Right lobe of liver (tissue), 6 donors: ENCODE measurements at regions not wholly inside any gene's neighbourhood (a gene's known extent, or its start where the extent isn't known, plus 50 kb on each side); places are given as distances from the start of the nearest gene placed in this dataset.

Experiments
- ATAC-seq, 4 donors: fragments of 200-7000 bp; cut with Tn5 transposase; one replicate each; pipeline ENCODE4 v1.9.1; 2020; ENCODE audit warnings: mild to moderate bottlenecking in 4 of 4, moderate library complexity in 4 of 4
- DNase-seq, 3 donors: peaks; one replicate each; pipeline ENCODE4 v3.0.0-alpha.2; 2020
- H3K27ac ChIP-seq, 3 donors: fragments of 200-600 bp; one replicate each; pipeline ENCODE4 v1.8.0; 2022
- H3K27me3 ChIP-seq, 2 donors: fragments of 200-600 bp; one replicate each; pipeline ENCODE4 v1.8.0; 2022
- H3K36me3 ChIP-seq, 4 donors: fragments of 200-600 bp; sonication (generic) in 1 of 4; one replicate each; pipeline versions ENCODE4 v1.5.1 to v1.8.0; 2017 to 2022; ENCODE audit warnings: control low read depth in 1 of 4
- H3K4me1 ChIP-seq, 4 donors: fragments of 200-600 bp; sonication (generic) in 1 of 4; one replicate each; pipeline versions ENCODE4 v1.5.1 to v1.8.0; 2017 to 2022; ENCODE audit warnings: control low read depth in 1 of 4
- H3K4me3 ChIP-seq, 3 donors: fragments of 200-600 bp; one replicate each; pipeline ENCODE4 v1.8.0; 2022
- H3K9me3 ChIP-seq, 4 donors: fragments of 200-600 bp; sonication (generic) in 1 of 4; one replicate each; pipeline versions ENCODE4 v1.5.1 to v1.8.0; 2017 to 2022; ENCODE audit warnings: control low read depth in 1 of 4
- CTCF ChIP-seq, 4 donors: fragments of 200-600 bp in 3 of 4; fragments of 450-650 bp in 1 of 4; IDR thresholded peaks; one replicate each; pipeline versions ENCODE4 v1.5.1 to v1.8.0; 2016 to 2022; ENCODE audit warnings: antibody characterized with exemption in 4 of 4, mild to moderate bottlenecking in 2 of 4
- POLR2A ChIP-seq: fragments of 450-650 bp; IDR thresholded peaks from one replicate; pipeline ENCODE4 v1.6.1; 2017; ENCODE audit warnings: antibody characterized with exemption, mild to moderate bottlenecking
- WGBS: methylation state at CpG from one replicate; pipeline ENCODE4 v1.1.6; 2018; ENCODE audit warnings: low coverage, low lambda C conversion rate; ENCODE audit not compliant: insufficient coverage; ENCODE audit errors: missing lambda C conversion rate; 5-methylcytosine and 5-hydroxymethylcytosine counted together
- intact Hi-C, 2 donors: fragments of 100-400 bp; cut with DNase I; formaldehyde crosslinking; loops; one replicate each; pipeline versions ENCODE4 v1.11.2 to v1.14.1; 2022
- donor health status: DM: no; HTN: yes; CAD: no.
- donor health status: DM: no; HTN: no; CAD: no.
- donor health status: DM: no; HTN: no; CAD: no.
- donor health status: DM: no; HTN: yes; CAD: no.
- donor health status: DM: no; HTN: yes; CAD: no.

GRCh38 chr1:10860682-10861081 lies 64.2 kb upstream of the CASZ1 start:
- 58% methylated on average over 10 of the region's 11 CpGs for WGBS
- TF ChIP-seq CTCF (IDR thresholded peaks at IDR 0.05) (no peak), POLR2A (no peak)

GRCh38 chr1:10861822-10862221 lies 65.4 kb upstream of the CASZ1 start:
- no peak overlapping the region for H3K27ac ChIP-seq
- intact Hi-C loops, result loop anchor here in 1 of 2 donors (10.0 kb wide), 1 partner anchor 67 kb away; the partner anchor contains the start of gene CASZ1

More at GRCh38 chr1:10860682-10861081, 64.2 kb upstream of the CASZ1 start:
- intact Hi-C loops, result loop anchor here in 1 of 2 donors (10.0 kb wide), 1 partner anchor 66 kb away; the partner anchor contains the start of gene CASZ1
- no peak overlapping the region for H3K27ac ChIP-seq
- no peaks in the 10 kb centered on the region for H3K27me3 ChIP-seq
- H3K9me3 ChIP-seq, result no peaks in the 10 kb centered on the region
- DNase-seq (peak; percentile 35 to 84 (median 74)), ATAC-seq (peak; percentile 78 to 95 (median 80))
- H3K36me3 ChIP-seq, result no peaks in the 10 kb centered on the region
- peaks cover 0 to 10% (median 0%) of the 10 kb centered on the region in 4 donors for H3K4me1 ChIP-seq
- H3K4me3 ChIP-seq, result no peak overlapping the region

GRCh38 chr1:10862743-10863335 lies 66.4 kb upstream of the CASZ1 start:
- Histone ChIP-seq H3K36me3 (no peaks in the 10 kb centered on the region), H3K4me3 (no peak overlapping the region), H3K4me1 (peaks cover 0 to 14% (median 0%) of the 10 kb centered on the region in 4 donors), H3K27me3 (no peaks in the 10 kb centered on the region), H3K9me3 (no peaks in the 10 kb centered on the region), H3K27ac (no peak overlapping the region)
- TF ChIP-seq CTCF (IDR thresholded peaks at IDR 0.05), result no peak
- no peak for TF ChIP-seq POLR2A
- no peak for DNase-seq
- intact Hi-C loops, result loop anchor here in 1 of 2 donors (10.0 kb wide), 1 partner anchor 68 kb away; the partner anchor contains the start of gene CASZ1
- ATAC-seq, result no peak
- WGBS, result 72% methylated on average over 5 of the region's 18 CpGs

More at GRCh38 chr1:10861822-10862221, 65.4 kb upstream of the CASZ1 start:
- no peak for DNase-seq
- TF ChIP-seq CTCF (IDR thresholded peaks at IDR 0.05), result no peak
- no peak for TF ChIP-seq POLR2A
- Histone ChIP-seq H3K4me3 (no peak overlapping the region), H3K9me3 (no peaks in the 10 kb centered on the region), H3K36me3 (no peaks in the 10 kb centered on the region), H3K4me1 (peaks cover 0 to 10% (median 0%) of the 10 kb centered on the region in 4 donors), H3K27me3 (no peaks in the 10 kb centered on the region)
- no peak for ATAC-seq
- no CpG with 5 or more reads among the region's 5 CpGs for WGBS

GRCh38 chr1:10863886-10864285 lies 67.4 kb upstream of the CASZ1 start:
- no peaks in the 10 kb centered on the region for H3K27me3 ChIP-seq
- 9% methylated on average over 12 of the region's 12 CpGs for WGBS
- no peak for TF ChIP-seq POLR2A
- TF ChIP-seq CTCF (IDR thresholded peaks at IDR 0.05), result no peak
- H3K36me3 ChIP-seq, result no peaks in the 10 kb centered on the region
- H3K4me1 ChIP-seq, result peaks cover 0 to 14% (median 0%) of the 10 kb centered on the region in 4 donors
- H3K4me3 ChIP-seq, result no peak overlapping the region
- intact Hi-C loops, result loop anchor here in 1 of 2 donors (10.0 kb wide), 1 partner anchor 69 kb away; the partner anchor contains the start of gene CASZ1
- DNase-seq, result no peak
- no peaks in the 10 kb centered on the region for H3K9me3 ChIP-seq
- H3K27ac ChIP-seq, result no peak overlapping the region
- ATAC-seq, result peak in 1 of 4 donors; percentile 28
